IPS-15b (cell line): ENCODE measurements at regions not wholly inside any gene's neighbourhood (a gene's known extent, or its start where the extent isn't known, plus 50 kb on each side); places are given as distances from the start of the nearest gene placed in this dataset.

Experiments
- H3K27me3 ChIP-seq: one replicate; pipeline ENCODE4 v1.6.1; 2013; ENCODE audit warnings: low read length; ENCODE audit not compliant: control insufficient read depth, insufficient read depth
- H3K36me3 ChIP-seq: one replicate; pipeline ENCODE4 v1.6.1; 2013; ENCODE audit warnings: low read length; ENCODE audit not compliant: control insufficient read depth, insufficient read depth
- H3K4me1 ChIP-seq: one replicate; pipeline ENCODE4 v1.6.1; 2013; ENCODE audit warnings: mild to moderate bottlenecking, low read length; ENCODE audit not compliant: control insufficient read depth, insufficient read depth
- H3K4me3 ChIP-seq: one replicate; pipeline ENCODE4 v1.5.1; 2013; ENCODE audit warnings: low read depth, low read length
- H3K9ac ChIP-seq: one replicate; pipeline ENCODE4 v1.6.1; 2013; ENCODE audit warnings: low read depth, mild to moderate bottlenecking, low read length
- H3K9me3 ChIP-seq: one replicate; pipeline ENCODE4 v1.6.1; 2013; ENCODE audit warnings: mild to moderate bottlenecking, low read length; ENCODE audit not compliant: control insufficient read depth, insufficient read depth

DNA sequence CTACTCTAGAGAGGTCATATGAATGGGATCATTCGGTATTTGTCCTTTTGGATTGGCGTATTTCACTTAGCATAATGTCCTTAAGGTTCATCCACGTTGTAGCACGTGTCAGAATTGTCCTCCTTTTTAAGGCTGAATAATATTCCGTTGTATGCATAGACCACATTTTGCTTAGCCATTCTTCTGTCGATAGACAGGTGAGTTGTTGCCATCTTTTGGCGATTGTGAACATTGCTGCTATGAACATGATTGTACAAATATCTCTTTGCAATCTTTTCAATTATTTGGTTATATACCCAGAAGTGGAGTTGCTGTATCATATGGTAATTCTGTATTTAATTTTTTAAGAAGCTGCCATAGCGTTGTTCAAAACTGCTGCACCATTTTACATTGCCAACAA lies 52.4 kb upstream of the GOLGA8J start:
- H3K9me3 ChIP-seq, result no peaks in the 10 kb centered on the region
- H3K27me3 ChIP-seq, result no peaks in the 10 kb centered on the region
- no peaks in the 10 kb centered on the region for H3K4me1 ChIP-seq
- H3K9ac ChIP-seq, result no peak overlapping the region
- H3K4me3 ChIP-seq, result no peak overlapping the region
- H3K36me3 ChIP-seq, result no peaks in the 10 kb centered on the region

DNA sequence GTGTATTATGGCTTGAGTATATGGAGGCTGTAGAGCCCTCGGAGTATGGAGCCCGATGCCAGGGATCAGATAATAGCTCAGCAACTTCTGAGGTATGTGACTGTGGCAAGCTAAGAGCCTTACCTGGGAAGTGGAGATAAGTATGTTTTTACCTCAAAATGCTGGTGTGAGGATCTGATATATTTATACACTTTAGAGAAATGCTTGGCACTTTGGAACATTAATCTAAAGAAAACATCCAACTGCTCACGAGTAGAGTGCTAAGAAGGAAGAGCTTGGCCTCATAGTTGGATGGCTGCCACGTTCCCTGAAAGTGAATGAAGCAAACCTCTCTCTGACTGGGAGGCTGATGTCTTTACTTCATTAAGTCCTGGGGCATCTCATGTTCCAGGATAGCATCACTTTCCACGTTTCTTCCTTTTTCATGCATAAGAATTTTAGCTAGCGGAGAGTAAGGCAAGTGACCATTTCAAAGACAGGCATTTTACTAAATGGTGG lies 58.9 kb upstream of the GOLGA8J start:
- Histone ChIP-seq H3K9me3 (no peaks in the 10 kb centered on the region), H3K36me3 (no peaks in the 10 kb centered on the region), H3K4me3 (no peak overlapping the region), H3K27me3 (no peaks in the 10 kb centered on the region), H3K4me1 (no peaks in the 10 kb centered on the region), H3K9ac (no peak overlapping the region)

DNA sequence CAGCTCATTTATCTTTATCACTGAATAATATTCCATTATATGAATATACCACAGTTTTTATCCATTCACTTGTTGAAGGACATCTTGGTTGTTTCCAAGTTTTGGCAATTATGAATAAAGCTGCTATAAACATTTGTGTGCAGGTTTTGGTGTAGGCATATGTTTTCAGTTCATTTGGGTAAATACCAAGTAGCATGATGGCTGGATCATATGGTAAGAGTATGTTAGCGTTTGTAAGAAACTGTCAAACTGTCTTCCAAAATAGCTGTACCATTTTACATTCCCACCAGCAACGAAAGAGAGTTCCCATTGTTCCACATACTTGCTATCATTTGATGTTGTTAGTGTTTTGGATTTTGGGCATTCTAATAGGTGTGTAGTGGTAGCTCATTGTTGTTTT lies 72.0 kb upstream of the GOLGA8J start:
- no peaks in the 10 kb centered on the region for H3K9me3 ChIP-seq
- no peak overlapping the region for H3K4me3 ChIP-seq
- no peak overlapping the region for H3K9ac ChIP-seq
- H3K27me3 ChIP-seq, result no peaks in the 10 kb centered on the region
- H3K36me3 ChIP-seq, result no peaks in the 10 kb centered on the region
- H3K4me1 ChIP-seq, result no peaks in the 10 kb centered on the region

DNA sequence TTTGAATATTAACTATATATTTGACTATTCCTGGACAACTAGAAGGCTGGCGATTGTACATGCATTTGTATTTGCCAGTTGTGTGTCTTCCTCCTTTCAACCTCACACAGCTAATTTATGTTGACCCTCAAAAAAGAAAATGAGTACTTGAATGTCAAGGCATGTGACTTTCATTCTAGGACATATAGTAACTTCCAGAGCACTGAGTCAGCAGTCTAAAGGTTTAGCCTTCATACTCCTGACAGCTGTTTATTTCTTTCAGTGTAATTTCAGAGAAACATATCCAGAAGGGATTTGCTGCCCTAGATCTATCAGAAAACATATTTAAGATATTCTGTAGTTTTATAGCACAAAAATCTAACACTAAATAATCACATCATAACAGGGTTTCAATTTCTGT lies 74.6 kb upstream of the GOLGA8J start:
- H3K9ac ChIP-seq, result no peak overlapping the region
- no peak overlapping the region for H3K4me3 ChIP-seq
- H3K9me3 ChIP-seq, result no peaks in the 10 kb centered on the region
- H3K27me3 ChIP-seq, result no peaks in the 10 kb centered on the region
- no peaks in the 10 kb centered on the region for H3K36me3 ChIP-seq
- H3K4me1 ChIP-seq, result no peaks in the 10 kb centered on the region

DNA sequence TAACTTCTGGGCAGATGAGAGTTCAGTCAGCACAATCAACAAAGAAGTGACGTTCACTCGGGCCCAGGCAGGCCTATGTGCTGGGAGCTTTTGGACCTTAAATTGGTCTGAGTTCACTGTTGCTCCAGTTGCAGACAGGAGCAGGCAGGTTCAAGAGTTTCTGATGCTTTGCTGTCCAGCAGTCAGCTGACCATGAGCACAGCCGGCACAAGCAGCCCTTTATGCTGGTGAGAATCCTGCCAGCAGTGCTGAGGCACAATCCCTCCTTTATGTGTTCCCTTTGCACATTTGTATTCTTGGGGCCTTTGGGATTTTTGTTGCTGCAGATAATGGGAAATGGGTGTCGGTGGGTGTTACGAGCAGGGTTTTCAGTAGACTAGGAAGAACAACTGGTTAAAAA lies 81.2 kb upstream of the GOLGA8J start:
- H3K36me3 ChIP-seq, result no peaks in the 10 kb centered on the region
- no peaks in the 10 kb centered on the region for H3K4me1 ChIP-seq
- H3K4me3 ChIP-seq, result no peak overlapping the region
- H3K9ac ChIP-seq, result no peak overlapping the region
- H3K9me3 ChIP-seq, result no peaks in the 10 kb centered on the region
- no peaks in the 10 kb centered on the region for H3K27me3 ChIP-seq

DNA sequence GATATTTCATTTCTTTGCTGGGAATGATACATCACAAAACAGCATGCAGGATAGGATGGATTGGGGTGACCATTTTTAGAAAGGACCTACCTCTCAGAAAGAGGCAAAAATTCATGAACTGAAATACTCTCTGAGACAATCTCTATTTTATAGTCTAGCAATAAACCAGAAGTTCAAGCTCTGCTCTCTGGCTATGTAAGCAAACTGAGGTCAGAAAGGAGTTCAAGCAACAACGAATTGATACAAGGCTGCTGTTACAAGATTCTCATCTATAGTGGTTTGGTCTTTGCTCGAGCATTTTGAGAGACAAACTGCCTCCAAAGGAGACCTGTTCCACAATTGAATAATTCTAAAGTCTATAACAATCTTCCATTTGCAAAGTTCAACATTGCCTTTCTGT lies 84.7 kb upstream of the GOLGA8J start:
- no peaks in the 10 kb centered on the region for H3K9me3 ChIP-seq
- no peaks in the 10 kb centered on the region for H3K4me1 ChIP-seq
- no peak overlapping the region for H3K4me3 ChIP-seq
- H3K36me3 ChIP-seq, result no peaks in the 10 kb centered on the region
- H3K9ac ChIP-seq, result no peak overlapping the region
- no peaks in the 10 kb centered on the region for H3K27me3 ChIP-seq

DNA sequence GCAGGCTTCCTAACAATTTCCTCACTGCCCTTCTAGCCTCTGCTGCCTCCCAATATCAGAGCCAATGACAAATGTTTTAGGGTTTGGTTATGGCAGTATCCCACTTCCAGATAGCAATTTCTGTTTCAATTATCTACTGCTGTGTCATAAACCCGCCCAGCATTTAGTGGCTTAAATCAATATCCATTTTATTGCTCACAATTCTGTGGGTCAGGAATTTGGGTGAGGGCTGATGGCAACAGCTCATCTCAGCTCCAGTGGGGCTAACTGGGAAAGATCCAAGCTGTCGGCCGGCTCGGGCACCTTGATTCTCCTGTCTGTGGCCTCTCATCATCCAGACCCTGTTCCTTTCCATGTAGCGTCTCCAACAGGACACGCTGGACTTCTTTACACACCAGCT lies 85.3 kb upstream of the GOLGA8J start:
- no peaks in the 10 kb centered on the region for H3K4me1 ChIP-seq
- H3K36me3 ChIP-seq, result no peaks in the 10 kb centered on the region
- no peaks in the 10 kb centered on the region for H3K27me3 ChIP-seq
- no peaks in the 10 kb centered on the region for H3K9me3 ChIP-seq
- no peak overlapping the region for H3K4me3 ChIP-seq
- H3K9ac ChIP-seq, result no peak overlapping the region

DNA sequence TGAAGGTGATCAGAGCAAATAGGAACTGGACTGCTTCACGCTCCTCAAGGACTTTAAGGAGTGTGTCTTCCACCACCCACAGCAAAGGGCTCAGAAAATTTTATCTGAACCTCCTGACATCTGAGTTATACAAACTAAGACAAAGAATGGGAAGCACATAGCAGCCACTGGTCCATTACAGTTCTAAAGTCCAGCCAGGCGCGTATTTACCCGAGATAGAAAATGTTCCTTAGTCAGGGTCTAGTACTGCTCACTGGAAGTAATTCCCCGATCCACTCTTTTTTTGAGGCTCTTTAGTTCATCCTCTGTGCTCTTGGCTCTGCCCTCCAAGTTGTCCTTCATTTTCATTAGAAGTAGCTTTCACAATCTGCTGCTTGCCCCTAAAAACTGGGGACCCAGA lies 88.5 kb upstream of the GOLGA8J start:
- Histone ChIP-seq H3K27me3 (no peaks in the 10 kb centered on the region), H3K9me3 (no peaks in the 10 kb centered on the region), H3K4me1 (peaks cover 2% of the 10 kb centered on the region), H3K9ac (no peak overlapping the region), H3K36me3 (no peaks in the 10 kb centered on the region), H3K4me3 (no peak overlapping the region)

DNA sequence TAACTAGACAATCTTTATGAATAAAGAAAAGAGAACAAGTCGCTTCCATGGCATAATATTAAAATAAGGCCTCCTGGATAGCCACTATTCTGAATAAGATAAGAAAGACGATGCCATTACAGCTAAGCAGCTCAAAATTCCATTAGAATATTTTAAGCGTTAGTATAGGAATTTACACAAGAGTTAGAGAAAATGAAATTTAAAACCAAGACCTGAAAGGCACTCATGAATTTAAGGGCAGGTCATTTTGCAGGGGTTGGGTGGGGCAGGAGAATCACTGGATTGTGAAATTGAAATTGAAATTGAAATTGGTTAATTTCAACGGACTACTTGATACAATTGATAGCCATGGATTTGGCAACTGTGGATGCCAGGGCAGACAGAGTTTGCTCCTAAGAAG lies 91.8 kb upstream of the GOLGA8J start:
- Histone ChIP-seq H3K27me3 (no peaks in the 10 kb centered on the region), H3K9ac (no peak overlapping the region)

DNA sequence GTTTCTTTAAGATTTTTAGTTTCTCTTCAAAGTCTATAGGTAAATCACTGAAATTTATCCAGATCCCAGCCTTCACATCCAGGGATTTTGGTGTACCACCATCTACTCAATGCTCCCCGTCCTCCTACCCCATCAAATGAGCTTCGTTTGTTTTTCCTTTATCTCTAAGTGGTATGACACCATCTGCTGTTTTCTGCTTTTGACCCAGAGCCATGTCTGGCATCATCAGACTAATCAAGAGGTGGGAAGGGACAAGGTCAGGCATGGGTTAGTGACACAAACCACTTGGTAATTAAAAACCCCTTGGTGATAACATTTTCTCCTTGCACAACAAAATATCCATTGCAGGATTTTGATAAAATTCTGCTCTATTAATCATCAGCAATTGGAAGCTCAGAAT lies 92.7 kb upstream of the GOLGA8J start:
- Histone ChIP-seq H3K27me3 (no peaks in the 10 kb centered on the region), H3K4me3 (no peak overlapping the region), H3K9ac (no peak overlapping the region), H3K9me3 (no peaks in the 10 kb centered on the region), H3K4me1 (peaks cover 6% of the 10 kb centered on the region), H3K36me3 (no peaks in the 10 kb centered on the region)

More for the DNA sequence above, 91.8 kb upstream of the GOLGA8J start:
- Histone ChIP-seq H3K9me3 (no peaks in the 10 kb centered on the region), H3K4me3 (no peak overlapping the region), H3K4me1 (peaks cover 6% of the 10 kb centered on the region), H3K36me3 (no peaks in the 10 kb centered on the region)

DNA sequence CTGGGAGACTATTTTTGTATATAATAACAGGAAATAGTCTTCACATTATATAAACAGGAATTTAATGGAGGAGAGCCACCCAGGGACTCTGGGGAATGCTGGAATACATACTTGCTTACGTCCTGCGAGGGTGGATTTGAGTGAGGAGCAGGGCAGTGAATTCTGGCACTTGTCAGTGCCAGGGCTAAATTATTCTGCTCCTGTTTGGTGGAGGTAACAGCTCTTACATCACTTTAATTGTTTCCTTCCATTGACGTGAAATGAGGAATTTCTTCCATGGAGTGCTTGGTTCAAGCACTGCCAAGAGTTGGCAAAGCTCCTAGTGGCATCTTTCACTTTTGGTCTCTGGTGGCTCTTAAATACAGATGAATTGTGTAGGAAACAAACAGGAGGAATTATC lies 94.1 kb upstream of the GOLGA8J start:
- Histone ChIP-seq H3K9ac (no peak overlapping the region), H3K36me3 (no peaks in the 10 kb centered on the region), H3K4me3 (no peak overlapping the region), H3K4me1 (peaks cover 6% of the 10 kb centered on the region), H3K9me3 (no peaks in the 10 kb centered on the region), H3K27me3 (no peaks in the 10 kb centered on the region)

DNA sequence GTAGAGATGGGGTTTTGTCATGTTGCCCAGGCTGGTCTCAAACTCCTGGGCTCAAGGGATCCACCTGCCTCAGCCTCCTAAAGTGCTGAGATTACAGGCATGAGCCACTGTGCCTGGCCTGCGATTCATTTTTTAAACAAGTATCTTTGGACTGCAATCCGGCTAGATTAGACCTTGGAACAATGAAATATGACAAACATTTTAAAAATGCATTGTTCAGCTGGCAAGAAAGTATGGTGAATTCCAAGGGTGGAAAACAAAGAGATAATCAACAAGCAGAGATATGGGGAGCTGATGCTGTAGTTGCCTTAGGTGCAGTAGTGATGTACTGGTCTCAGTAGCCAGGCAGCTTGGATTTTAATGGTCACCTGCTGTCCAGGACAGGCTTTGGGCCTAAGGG lies 95.8 kb upstream of the GOLGA8J start:
- Histone ChIP-seq H3K9ac (no peak overlapping the region), H3K4me3 (no peak overlapping the region), H3K36me3 (no peaks in the 10 kb centered on the region), H3K27me3 (no peaks in the 10 kb centered on the region), H3K4me1 (peaks cover 6% of the 10 kb centered on the region), H3K9me3 (no peaks in the 10 kb centered on the region)
